Myocyte (in vitro differentiated cells): ENCODE measurements at regions not wholly inside any gene's neighbourhood (a gene's known extent, or its start where the extent isn't known, plus 50 kb on each side); places are given as distances from the start of the nearest gene placed in this dataset.
A peak's percentile ranks its signal among the peaks of the same experiment; 100 is the strongest.
"Not testable (repeated sequence)": the region's sequence is repeated elsewhere in the genome, so short reads cannot be mapped to it uniquely, and the experiment has no call there.

Experiments used
- DNase-seq: peaks from one replicate; pipeline ENCODE4 v3.0.0-alpha.2; 2012; ENCODE audit warnings: low read depth

DNA sequence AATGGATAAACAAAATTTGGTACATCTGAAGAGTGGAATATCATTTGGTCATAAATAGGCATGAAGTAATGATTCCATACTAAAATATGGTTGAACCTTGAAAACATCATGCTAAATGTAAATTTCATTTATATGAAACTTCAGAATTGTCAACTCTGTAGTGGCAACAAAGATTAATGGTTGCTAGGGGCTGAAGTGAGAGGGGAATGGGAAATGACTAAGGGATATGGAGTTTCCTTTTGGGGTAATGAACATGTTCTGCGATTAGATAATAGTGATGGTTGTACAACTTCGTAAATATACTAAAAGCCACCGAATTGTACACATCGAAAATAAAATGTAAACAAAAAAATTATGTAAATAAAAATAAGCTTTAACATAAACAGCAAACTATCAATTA, 384.1 kb upstream of the STEAP1 start:
- no peak for DNase-seq

DNA sequence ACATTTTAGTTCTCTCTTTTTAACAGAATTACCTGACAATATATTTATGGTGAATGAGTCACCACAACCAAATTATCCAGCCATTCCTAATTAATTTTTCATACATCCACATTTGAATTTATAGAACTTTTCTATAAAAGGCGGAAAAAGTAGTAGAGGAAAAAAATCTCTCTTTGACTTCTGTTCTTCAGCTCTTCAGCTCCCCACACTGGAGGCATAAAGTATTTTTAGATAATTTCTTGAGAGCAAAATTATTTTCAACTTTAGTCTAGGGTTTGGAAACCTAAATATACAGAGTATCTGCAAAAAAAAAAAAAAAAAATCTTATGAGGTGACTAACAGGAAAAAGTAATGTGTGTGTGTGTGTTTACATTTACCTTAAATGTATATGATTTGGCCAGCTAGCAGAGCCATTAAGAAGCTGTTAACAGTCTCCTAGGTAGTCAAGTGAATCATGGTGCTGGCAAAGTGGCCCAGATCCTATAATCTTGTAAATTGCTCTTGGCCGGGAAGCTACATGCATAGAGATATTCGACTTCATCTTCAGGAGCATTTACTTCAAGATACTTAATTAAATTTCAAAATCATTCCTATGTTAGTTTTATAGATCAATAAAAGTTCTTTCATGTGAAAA, 383.1 kb upstream of the STEAP1 start:
- DNase-seq: no peak

GRCh38 chr7:89772276-89772675, 382.0 kb upstream of the STEAP1 start:
- no peak for DNase-seq

DNA sequence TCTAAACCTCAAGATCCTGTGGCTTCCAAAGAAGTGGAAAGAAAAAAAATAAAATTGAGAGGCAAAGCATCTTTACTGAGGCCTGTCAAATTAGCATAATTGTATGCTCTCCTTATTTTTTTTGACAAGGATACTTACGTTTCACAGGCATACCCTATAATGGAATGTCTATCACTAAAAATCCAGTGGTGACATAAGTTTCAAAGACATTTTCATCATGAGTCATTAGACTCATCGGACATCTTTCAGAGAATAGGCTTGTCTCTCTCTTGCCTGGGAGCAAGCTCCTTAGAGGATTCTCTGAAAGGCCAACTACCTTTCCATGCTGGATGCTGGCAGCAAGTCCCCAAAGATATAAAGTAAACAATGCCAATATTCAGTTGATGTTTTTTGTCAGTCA, 380.7 kb upstream of the STEAP1 start:
- DNase-seq: no peak

- DNase-seq: no peak
These were observed 378.8 kb upstream of the STEAP1 start for GRCh38 chr7:89775459-89775858.

DNA sequence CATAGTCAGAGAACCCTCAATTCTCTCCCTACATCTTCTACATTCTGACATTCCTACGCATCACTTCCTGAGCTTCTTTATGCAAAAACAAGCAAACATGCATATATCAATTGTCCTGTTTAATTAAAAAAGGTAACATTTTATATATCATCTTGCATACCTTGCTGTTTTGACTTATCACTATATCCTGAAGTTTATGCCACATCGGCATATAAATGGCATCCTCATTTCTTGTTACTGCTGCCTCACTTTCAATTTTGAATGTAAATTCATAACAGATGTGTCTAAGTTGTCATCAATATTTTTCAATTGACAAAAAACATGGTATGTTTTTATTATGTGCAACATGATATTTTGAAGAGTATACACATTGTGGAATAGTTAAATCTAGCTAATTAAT, 377.3 kb upstream of the STEAP1 start:
- DNase-seq: no peak

DNA sequence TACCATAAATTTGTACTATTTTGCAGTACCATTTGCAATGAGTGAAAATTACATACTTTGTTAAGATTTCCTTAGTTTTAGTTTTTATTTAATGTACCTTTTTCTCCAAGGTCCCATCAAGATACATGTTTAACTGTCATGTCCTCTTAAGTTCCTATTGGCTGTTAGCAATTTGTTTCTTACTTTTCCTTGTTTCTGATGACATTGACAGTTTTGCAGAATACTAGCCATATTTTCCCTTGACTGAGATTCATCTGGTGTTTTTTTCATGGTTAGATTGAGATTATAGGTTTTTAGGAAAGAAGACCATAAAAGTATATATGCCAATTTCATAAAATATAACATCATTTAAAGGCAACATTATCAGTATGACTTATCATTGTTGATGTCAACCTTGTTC, 376.8 kb upstream of the STEAP1 start:
- DNase-seq: no peak

GRCh38 chr7:89780291-89780690, 374.0 kb upstream of the STEAP1 start:
- DNase-seq: no peak

- no peak for DNase-seq
These were observed 357.8 kb upstream of the STEAP1 start for GRCh38 chr7:89796481-89796880.

GRCh38 chr7:89797965-89798598, 356.2 kb upstream of the STEAP1 start:
- DNase-seq: no peak

GRCh38 chr7:89798599-89798996, 355.7 kb upstream of the STEAP1 start:
- no peak for DNase-seq

DNA sequence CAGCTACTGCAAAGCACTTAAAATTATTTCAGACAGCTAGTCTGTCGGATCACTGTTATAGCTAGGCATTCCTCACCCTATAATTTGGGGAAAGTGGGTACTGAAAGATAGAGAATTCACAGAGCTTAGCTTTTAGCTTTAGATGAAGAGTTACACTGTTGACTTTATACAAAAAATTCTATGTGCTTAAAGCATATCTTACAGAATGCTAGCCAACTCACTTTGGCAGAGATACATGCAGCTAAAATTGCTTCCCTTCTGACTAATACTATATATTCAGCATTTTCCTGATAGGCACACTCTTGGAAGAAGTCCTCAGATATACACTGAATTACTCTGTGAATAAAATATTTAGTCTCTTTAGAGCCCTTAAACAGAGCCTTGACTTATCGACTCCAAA, 353.5 kb upstream of the STEAP1 start:
- DNase-seq: no peak

DNA sequence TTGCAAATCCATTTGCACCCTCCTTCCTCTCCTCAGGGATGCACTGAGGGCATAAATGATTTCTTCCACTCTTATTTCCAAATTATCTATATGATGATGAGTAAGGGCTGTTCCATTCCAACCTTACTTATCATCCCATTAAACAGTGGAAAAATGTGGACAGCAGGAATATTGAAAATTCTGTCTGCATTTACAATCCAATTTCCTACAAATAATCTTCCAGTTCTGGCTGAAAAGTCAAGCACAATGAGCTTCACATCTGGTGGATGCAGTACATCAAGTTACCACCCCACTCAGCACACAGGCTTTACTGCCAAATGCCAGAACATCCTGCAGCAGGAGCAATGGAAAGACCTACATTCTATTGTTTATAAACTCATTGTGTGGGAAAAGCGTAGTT, 345.0 kb upstream of the STEAP1 start:
- DNase-seq: no peak

DNA sequence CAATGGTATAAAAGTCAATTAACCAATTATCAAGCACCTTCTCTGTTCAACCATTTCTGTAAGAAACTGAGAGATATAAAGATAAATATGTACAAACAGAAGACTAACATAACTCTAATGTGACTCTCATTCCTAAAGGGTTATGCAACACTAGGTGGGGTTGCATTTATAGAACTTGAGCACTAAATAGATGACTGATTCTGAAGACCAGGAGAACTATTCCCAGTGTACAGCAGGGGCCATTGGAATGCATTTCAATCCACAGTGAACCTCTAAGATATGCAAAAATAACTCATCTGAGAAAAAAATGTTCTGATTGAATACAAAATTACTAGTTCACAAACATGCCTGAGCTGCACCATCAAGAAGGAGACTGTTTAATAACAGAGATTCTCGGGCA, 341.2 kb upstream of the STEAP1 start:
- no peak for DNase-seq

DNA sequence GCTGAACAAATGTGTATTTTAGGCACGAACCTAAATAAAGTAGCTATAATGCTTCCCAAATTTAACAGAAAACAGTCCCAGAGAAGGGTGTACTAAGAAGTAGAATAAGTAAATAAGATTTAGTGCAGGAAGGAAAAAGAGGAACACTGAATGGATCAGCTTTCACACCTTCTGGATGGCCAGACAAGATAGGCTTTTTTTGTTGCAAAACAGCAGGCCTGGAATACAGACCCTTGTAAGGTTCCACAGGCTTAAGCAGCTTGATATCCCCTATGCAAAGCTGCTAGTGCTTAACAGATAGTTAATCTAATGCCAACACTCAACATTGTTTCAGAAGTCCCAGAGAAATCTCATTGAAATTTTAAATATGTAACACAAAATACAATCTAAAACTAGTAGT, 328.1 kb upstream of the STEAP1 start:
- no peak for DNase-seq

GRCh38 chr7:89826557-89826956, 327.7 kb upstream of the STEAP1 start:
- no peak for DNase-seq

DNA sequence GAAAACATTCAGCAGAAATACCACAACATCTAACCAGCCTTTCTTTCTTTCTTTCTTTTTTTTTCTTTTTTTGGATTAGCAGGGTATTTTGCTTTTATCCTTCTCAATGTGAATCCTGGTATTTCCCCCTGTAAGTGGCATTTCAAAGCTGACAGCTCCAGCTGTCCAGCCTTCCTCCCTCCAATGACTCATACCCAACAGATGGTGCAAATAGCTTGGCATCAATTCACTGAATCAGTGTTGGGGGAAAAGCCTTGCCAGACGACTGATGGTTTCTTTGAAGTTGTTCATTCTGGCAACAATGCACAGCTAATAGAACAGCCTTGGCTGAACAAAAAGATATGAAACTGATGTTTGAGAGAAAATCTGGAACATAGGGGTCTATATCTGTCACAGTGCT, 316.8 kb upstream of the STEAP1 start:
- peak; percentile 97 for DNase-seq

DNA sequence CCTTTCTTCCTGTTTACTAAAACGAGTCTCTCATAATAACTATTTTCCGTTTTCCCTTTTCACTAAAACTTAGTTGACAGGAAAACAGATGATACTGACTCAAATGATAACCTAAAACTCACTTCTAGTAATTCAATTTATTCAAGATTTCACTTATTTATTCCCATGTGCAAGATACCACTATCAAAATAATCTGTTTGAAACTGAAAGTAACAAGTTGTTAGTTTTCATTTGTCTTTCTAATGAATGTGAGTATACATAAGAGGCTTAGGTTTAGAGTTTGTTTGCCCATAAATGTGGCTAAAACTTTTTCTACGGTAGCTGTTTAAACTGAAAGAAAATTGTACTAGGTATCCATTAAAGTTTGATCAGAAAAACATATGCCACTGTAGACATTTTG, 314.9 kb upstream of the STEAP1 start:
- DNase-seq: peak; percentile 9

- no peak for DNase-seq
These were observed 308.3 kb upstream of the STEAP1 start for GRCh38 chr7:89845952-89846351.

DNA sequence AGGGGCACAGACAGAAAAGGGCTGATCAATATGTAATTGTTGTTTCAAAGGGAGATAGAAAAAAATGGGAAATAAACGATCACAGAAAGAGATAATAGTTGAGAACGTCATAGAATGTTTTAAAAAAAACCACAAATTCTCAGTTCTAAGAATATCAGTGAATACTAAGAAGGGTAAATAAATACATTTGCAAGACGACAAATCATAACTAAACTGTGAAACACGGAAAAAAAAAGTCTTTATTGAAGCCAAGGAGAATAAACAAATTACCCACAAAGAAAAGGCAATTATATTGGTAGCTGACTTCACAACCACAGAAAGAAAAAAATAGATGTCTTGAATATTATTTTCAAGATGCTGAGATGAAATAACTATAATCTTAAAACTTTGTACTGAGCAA, 305.2 kb upstream of the STEAP1 start:
- DNase-seq: no peak

GRCh38 chr7:89857053-89857452, 297.2 kb upstream of the STEAP1 start:
- not testable (repeated sequence) for DNase-seq

DNA sequence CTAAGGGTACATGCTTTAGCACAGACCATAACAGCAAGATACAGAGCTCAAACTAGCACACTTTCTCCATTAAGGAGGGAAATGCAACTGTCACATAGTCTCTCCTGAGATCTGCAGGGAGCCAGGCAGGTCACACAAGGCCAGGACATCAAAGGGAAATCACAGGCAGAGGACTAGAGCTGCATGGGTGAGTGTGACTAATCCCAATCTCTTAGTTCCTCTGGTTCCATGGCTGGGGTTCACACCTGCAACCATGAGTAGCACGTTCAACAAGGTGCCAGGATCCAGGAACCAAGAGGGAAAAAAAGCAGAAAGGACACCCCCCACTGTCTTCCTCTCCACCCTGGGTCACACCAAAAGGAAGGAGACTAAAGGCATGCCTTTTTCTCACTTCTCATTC, 296.5 kb upstream of the STEAP1 start:
- no peak for DNase-seq

- peak; percentile 37 for DNase-seq
These were observed 266.8 kb upstream of the STEAP1 start for GRCh38 chr7:89887489-89887888.

- DNase-seq: no peak
These were observed 245.5 kb upstream of the STEAP1 start for GRCh38 chr7:89908736-89909135.
